ENCODE measurements at regions not wholly inside any gene's neighbourhood (a gene's known extent, or its start where the extent isn't known, plus 50 kb on each side); places are given as distances from the start of the nearest gene placed in this dataset.

DNA sequence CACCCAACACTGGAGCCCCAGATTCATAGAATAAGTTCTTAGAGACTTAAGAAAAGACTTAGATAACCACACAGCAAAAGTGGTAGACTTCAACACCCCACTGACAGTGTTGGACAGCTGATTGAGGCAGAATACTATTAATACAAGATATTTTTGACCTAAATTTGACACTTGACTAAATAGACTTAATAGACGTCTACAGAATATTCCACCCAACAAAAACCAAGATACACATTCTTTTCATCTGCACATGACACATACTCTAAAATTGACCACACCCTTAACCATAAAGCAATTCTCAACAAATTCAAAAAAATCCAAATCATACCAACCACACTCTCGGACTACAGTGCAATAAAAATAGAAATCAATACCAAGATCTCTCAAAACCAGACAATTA lies 179.8 kb upstream of the TPM1 start:
- TF ChIP-seq, protein P1, sequence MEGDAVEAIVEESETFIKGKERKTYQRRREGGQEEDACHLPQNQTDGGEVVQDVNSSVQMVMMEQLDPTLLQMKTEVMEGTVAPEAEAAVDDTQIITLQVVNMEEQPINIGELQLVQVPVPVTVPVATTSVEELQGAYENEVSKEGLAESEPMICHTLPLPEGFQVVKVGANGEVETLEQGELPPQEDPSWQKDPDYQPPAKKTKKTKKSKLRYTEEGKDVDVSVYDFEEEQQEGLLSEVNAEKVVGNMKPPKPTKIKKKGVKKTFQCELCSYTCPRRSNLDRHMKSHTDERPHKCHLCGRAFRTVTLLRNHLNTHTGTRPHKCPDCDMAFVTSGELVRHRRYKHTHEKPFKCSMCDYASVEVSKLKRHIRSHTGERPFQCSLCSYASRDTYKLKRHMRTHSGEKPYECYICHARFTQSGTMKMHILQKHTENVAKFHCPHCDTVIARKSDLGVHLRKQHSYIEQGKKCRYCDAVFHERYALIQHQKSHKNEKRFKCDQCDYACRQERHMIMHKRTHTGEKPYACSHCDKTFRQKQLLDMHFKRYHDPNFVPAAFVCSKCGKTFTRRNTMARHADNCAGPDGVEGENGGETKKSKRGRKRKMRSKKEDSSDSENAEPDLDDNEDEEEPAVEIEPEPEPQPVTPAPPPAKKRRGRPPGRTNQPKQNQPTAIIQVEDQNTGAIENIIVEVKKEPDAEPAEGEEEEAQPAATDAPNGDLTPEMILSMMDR (IDR thresholded peaks at IDR 0.05; ENCODE audit: low read depth, low read length) = no peak
- no peak for TF ChIP-seq EZH2phosphoT487 (IDR thresholded peaks at IDR 0.05; ENCODE audit: low read depth)

Measured in OCI-LY3 (cell line).